Liver (tissue), 8 donors: ENCODE measurements at regions not wholly inside any gene's neighbourhood (a gene's known extent, or its start where the extent isn't known, plus 50 kb on each side); places are given as distances from the start of the nearest gene placed in this dataset.

ENCODE experiments used
- DNase-seq: peaks from one replicate; pipeline ENCODE4 v3.0.0-alpha.2; 2017; ENCODE audit warnings: low spot score
- H3K27ac ChIP-seq, 2 donors: one replicate each; pipeline ENCODE4 v1.7.0; 2013; ENCODE audit warnings: inconsistent platforms in 2 of 2, low read length in 2 of 2, control low read depth in 1 of 2, low read depth in 1 of 2, mild to moderate bottlenecking in 1 of 2
- H3K27me3 ChIP-seq, 4 donors: one replicate each; pipeline versions ENCODE4 v1.6.1 to v1.7.0; 2013; ENCODE audit warnings: low read length in 3 of 4, inconsistent platforms in 1 of 4, mild to moderate bottlenecking in 1 of 4, moderate library complexity in 1 of 4; ENCODE audit not compliant: control insufficient read depth in 4 of 4, insufficient read depth in 4 of 4
- H3K36me3 ChIP-seq, 4 donors: one replicate each; pipeline versions ENCODE4 v1.6.1 to v1.7.0; 2013; ENCODE audit warnings: low read length in 3 of 4, mild to moderate bottlenecking in 3 of 4, low read depth in 1 of 4, moderate library complexity in 1 of 4; ENCODE audit not compliant: control insufficient read depth in 4 of 4, insufficient read depth in 3 of 4
- H3K4me1 ChIP-seq, 4 donors: one replicate each; pipeline versions ENCODE4 v1.6.1 to v1.7.0; 2013; ENCODE audit warnings: low read length in 3 of 4, mild to moderate bottlenecking in 3 of 4, moderate library complexity in 1 of 4; ENCODE audit not compliant: control insufficient read depth in 4 of 4, insufficient read depth in 4 of 4
- H3K4me3 ChIP-seq, 3 donors: one replicate each; pipeline versions ENCODE4 v1.6.1 to v1.7.0; 2013; ENCODE audit warnings: low read length in 3 of 3, control low read depth in 1 of 3, low read depth in 1 of 3, mild to moderate bottlenecking in 1 of 3
- H3K9ac ChIP-seq, 2 donors: one replicate each; pipeline ENCODE4 v1.7.0; 2013; ENCODE audit warnings: low read length in 2 of 2, mild to moderate bottlenecking in 2 of 2, moderate library complexity in 2 of 2, control low read depth in 1 of 2, low read depth in 1 of 2
- H3K9me3 ChIP-seq, 4 donors: one replicate each; pipeline versions ENCODE4 v1.6.1 to v1.7.0; 2013; ENCODE audit warnings: low read length in 3 of 4; ENCODE audit not compliant: control insufficient read depth in 4 of 4
- ATF3 ChIP-seq: IDR thresholded peaks from 2 replicates; pipeline ENCODE4 v1.6.1; 2016; ENCODE audit warnings: antibody characterized with exemption
- CTCF ChIP-seq: fragments of 150-350 bp; IDR thresholded peaks from 2 replicates; pipeline ENCODE4 v1.5.1; 2017; ENCODE audit warnings: improper control_type of control experiment, low read depth, low read length; ENCODE audit not compliant: missing input control
- EGR1 ChIP-seq, 2 donors: IDR thresholded peaks; 2 replicates each; pipeline ENCODE4 v1.6.1; 2016 to 2018; ENCODE audit warnings: antibody characterized with exemption in 2 of 2, low read depth in 2 of 2
- FOXA1 ChIP-seq: IDR thresholded peaks from 2 replicates; pipeline ENCODE4 v1.6.1; 2016; ENCODE audit warnings: antibody characterized with exemption
- FOXA2 ChIP-seq: IDR thresholded peaks from 2 replicates; pipeline ENCODE4 v1.6.1; 2016; ENCODE audit warnings: antibody characterized with exemption
- GABPA ChIP-seq, 2 donors: IDR thresholded peaks in 1 of 2; conservative IDR thresholded peaks in 1 of 2; 2 replicates each; pipeline ENCODE4 v1.6.1; 2016; ENCODE audit warnings: antibody characterized with exemption in 2 of 2, mild to moderate bottlenecking in 1 of 2, moderate library complexity in 1 of 2
- HNF4G ChIP-seq: IDR thresholded peaks from 2 replicates; pipeline ENCODE4 v1.6.1; 2016; ENCODE audit warnings: antibody characterized with exemption
- JUND ChIP-seq, 2 donors: IDR thresholded peaks; 2 replicates each; pipeline ENCODE4 v1.6.1; 2016; ENCODE audit warnings: antibody characterized with exemption in 2 of 2
- MAX ChIP-seq: IDR thresholded peaks from 2 replicates; pipeline ENCODE4 v1.6.1; 2016; ENCODE audit warnings: antibody characterized with exemption
- NR2F2 ChIP-seq: IDR thresholded peaks from 2 replicates; pipeline ENCODE4 v1.6.1; 2016; ENCODE audit warnings: antibody characterized with exemption
- RAD21 ChIP-seq, 2 donors: IDR thresholded peaks; 2 replicates each; pipeline ENCODE4 v1.6.1; 2016; ENCODE audit warnings: antibody characterized with exemption in 2 of 2, mild to moderate bottlenecking in 2 of 2
- REST ChIP-seq: IDR thresholded peaks from 2 replicates; pipeline ENCODE4 v1.6.1; 2016; ENCODE audit warnings: antibody characterized with exemption, mild to moderate bottlenecking
- RXRA ChIP-seq, 2 donors: IDR thresholded peaks; 2 replicates each; pipeline ENCODE4 v1.6.1; 2017 to 2018; ENCODE audit warnings: antibody characterized with exemption in 2 of 2, mild to moderate bottlenecking in 1 of 2
- TAF1 ChIP-seq: conservative IDR thresholded peaks from 2 replicates; pipeline ENCODE4 v1.6.1; 2016; ENCODE audit warnings: antibody characterized with exemption, mild to moderate bottlenecking
- YY1 ChIP-seq: IDR thresholded peaks from 2 replicates; pipeline ENCODE4 v1.6.1; 2016; ENCODE audit warnings: antibody characterized with exemption, mild to moderate bottlenecking
- ZBTB33 ChIP-seq: IDR thresholded peaks from 2 replicates; pipeline ENCODE4 v1.6.1; 2016; ENCODE audit warnings: antibody characterized with exemption
- WGBS: extraction: QIAGEN DNeasy Blood & Tissue Kit; methylation state at CpG from one replicate; pipeline ENCODE4 v1.1.7; 2013; 5-methylcytosine and 5-hydroxymethylcytosine counted together
- donor health status: healthy.
- donor health status: healthy.
- donor health status: healthy.
- donor health status: healthy.
- donor health status: healthy.

- no peak for TF ChIP-seq FOXA2
- TF ChIP-seq NR2F2: no peak
- TF ChIP-seq YY1: no peak
- no peak for TF ChIP-seq GABPA (IDR thresholded peaks at IDR 0.05 in 1 of 2, conservative IDR thresholded peaks at IDR 0.05 in 1 of 2)
- TF ChIP-seq ZBTB33: no peak
- no peak for TF ChIP-seq MAX
- no peak for TF ChIP-seq RAD21 (IDR thresholded peaks at IDR 0.05)
- no peak for TF ChIP-seq HNF4G
- TF ChIP-seq EGR1 (IDR thresholded peaks at IDR 0.05; ENCODE audit: low read depth in 2 of 2): no peak
- TF ChIP-seq FOXA1: no peak
- Histone ChIP-seq H3K9me3 (no peaks in the 10 kb centered on the region), H3K4me1 (no peaks in the 10 kb centered on the region), H3K27me3 (peaks cover 0 to 3% (median 0%) of the 10 kb centered on the region in 4 donors), H3K4me3 (no peak overlapping the region), H3K27ac (no peak overlapping the region), H3K36me3 (no peaks in the 10 kb centered on the region), H3K9ac (no peak overlapping the region)
- WGBS: 67% methylated on average over 3 of the region's 3 CpGs
- DNase-seq: no peak
Observed at GRCh38 chr6:164258421-164258820, 843.9 kb downstream of the QKI start.

GRCh38 chr6:164252948-164253347 lies 838.4 kb downstream of the QKI start:
- WGBS: 51% methylated on average over 3 of the region's 3 CpGs
- Histone ChIP-seq H3K27me3 (peaks cover 0 to 5% (median 0%) of the 10 kb centered on the region in 4 donors), H3K4me3 (no peak overlapping the region), H3K27ac (no peak overlapping the region), H3K36me3 (no peaks in the 10 kb centered on the region), H3K4me1 (no peaks in the 10 kb centered on the region), H3K9ac (no peak overlapping the region), H3K9me3 (no peaks in the 10 kb centered on the region)
- no peak for DNase-seq
- TF ChIP-seq REST: peak; percentile 97
- no peak for TF ChIP-seq FOXA2

GRCh38 chr6:164252291-164252690 lies 837.8 kb downstream of the QKI start:
- WGBS: 41% methylated on average over 1 of the region's 1 CpG
- DNase-seq: no peak
- no peak overlapping the region for H3K4me3 ChIP-seq
- TF ChIP-seq RAD21 (IDR thresholded peaks at IDR 0.05) (no peak), FOXA1 (no peak), YY1 (no peak), MAX (no peak), REST (no peak), CTCF (no peak), GABPA (IDR thresholded peaks at IDR 0.05 in 1 of 2, conservative IDR thresholded peaks at IDR 0.05 in 1 of 2) (no peak), TAF1 (no peak), ATF3 (no peak), JUND (IDR thresholded peaks at IDR 0.05) (no peak), RXRA (IDR thresholded peaks at IDR 0.05) (no peak), FOXA2 (no peak), NR2F2 (no peak)

More at GRCh38 chr6:164252291-164252690, 837.8 kb downstream of the QKI start:
- H3K9ac ChIP-seq: no peak overlapping the region
- H3K9me3 ChIP-seq: no peaks in the 10 kb centered on the region
- H3K27ac ChIP-seq: no peak overlapping the region
- H3K27me3 ChIP-seq: peaks cover 0 to 5% (median 0%) of the 10 kb centered on the region in 4 donors
- no peaks in the 10 kb centered on the region for H3K4me1 ChIP-seq
- no peaks in the 10 kb centered on the region for H3K36me3 ChIP-seq
